HG03432 (cell line): ENCODE measurements at regions not wholly inside any gene's neighbourhood (a gene's known extent, or its start where the extent isn't known, plus 50 kb on each side); places are given as distances from the start of the nearest gene placed in this dataset.
A peak's percentile ranks its signal among the peaks of the same experiment; 100 is the strongest.

Experiments used
- ATAC-seq: cut with Tn5 transposase; IDR thresholded peaks from one replicate; pipeline ENCODE4 v1.9.1; 2021; ENCODE audit warnings: mild to moderate bottlenecking, moderate library complexity; ENCODE audit not compliant: unreplicated experiment

DNA sequence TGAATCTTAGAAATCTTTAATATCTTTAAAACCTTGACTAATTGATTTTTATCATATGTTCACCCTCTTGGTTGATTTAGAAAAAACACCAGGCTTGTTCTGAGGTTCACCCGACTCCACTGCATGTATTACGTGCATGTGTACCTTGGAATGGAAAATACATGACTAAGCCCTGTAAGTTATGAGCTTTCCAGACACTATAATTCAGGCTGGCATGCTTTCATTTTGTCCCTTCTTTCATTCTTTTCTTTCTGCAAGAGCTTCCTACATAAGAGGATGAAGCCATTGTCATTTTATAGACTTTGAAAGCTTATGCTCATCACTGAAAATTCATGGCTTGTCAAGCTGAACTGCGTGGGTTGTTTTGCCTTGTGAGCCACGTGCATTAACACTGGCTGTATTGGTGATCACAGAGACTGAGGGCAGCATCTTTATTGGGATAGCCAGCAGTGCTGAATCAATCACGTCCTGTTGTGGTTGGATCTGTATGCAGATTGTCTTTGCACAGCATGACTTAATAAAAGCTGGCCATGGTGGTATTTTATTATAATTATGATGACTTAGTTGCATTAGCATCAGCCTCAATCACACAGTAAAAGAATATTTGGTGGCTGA, 141.9 kb downstream of the SLIT2 start:
- no peak for ATAC-seq

DNA sequence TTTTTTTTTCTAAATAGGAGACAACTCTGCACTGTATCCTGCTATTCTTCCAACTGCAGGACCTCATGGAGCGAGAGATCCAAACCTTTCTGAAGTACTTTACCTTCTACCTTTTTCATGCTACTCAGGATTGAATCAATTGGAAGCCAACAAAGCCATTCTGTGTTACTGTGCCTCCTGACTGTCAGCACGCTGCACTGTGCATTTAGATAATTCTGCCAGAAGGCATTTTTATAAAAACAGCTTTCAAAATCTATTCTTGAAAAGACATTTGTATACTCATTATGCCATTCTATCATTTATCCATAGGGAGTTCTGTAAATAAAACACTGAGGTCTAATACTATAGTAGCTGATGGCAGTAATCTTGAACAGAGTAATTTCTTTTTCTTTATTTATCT, 142.8 kb downstream of the SLIT2 start:
- ATAC-seq, result no peak

DNA sequence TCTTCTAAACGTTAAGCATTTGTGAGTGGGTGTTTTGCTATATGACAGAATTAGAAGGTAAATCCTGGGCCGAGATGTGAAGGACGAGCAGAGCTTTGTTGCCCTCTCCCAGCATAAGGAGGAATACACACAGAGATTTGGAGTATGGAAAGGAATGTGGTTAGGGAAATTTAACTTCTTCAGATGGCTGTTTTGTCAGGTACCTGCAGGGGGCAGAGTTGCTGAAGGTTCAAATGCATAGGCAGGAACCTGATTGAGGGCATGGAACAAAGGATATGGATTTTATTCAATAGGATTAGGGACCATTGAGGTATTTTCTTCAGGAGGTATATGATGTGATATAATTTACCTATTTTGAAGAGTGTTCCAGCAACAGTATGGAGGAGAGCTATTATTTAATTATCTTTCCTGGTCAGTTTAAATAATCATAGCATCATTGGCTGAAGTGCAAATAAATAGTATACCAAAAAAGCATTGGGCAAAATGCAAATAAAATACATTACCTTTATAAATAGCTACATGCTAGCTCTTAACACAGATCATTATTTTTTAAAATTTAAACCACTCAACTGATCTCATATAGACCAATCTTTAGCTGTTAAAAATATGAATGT, 143.6 kb downstream of the SLIT2 start:
- peak; percentile 75 for ATAC-seq

DNA sequence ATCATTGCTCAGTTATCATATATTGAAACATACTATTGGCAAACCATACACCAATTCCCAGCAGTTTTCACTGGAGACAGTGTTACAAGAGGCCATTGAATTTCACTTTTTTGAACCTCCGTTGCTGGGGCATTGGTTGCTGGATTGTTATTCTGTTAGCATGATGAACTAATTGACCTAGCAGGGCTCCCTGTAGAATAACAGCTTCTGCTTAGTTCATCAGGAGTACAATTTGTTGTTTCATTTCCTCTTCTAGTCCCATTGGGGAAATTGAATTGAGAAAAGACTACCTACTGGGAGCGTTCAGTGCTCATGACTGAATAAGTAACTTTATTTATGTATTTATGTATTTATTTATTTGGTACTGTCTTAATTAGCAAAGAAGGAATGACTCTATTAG, 151.6 kb downstream of the SLIT2 start:
- peak; percentile 66 for ATAC-seq

DNA sequence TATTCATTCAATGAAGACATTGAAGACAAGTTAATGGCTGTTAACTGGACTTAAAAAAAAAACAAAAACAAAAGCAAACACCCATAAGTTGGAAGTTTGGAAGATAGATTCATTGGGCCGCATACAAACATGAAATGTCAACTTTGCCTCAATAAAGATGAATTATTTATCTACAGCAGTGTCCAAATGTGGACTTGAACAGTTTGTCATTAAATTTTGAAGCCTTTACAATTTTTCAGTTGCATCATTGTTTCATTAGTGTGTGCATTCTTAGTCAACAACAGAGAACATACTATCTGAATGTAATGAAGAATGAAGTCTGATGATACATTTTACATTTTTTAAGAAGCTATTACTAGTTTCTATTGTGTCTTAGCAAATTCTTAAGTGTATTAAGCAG, 152.1 kb downstream of the SLIT2 start:
- ATAC-seq, result no peak

DNA sequence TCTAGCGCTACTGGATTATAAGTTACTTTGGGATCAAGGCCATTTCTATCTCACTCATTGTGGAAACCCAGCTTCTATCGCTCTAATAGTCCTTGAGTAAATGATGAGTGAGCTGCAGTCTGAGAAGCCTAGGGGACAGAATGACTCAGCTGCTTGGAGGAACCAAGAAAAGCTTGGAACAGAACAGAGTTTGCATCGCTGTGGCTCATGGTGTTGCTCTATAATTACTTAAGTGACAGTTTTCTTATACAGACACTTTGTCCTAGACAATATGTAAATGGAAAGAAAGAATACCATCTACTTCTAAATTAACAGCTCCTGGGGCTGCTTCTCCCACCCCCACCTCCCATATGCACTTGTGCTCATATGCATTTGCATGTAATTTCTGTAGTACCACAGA, 156.9 kb downstream of the SLIT2 start:
- ATAC-seq, result no peak

DNA sequence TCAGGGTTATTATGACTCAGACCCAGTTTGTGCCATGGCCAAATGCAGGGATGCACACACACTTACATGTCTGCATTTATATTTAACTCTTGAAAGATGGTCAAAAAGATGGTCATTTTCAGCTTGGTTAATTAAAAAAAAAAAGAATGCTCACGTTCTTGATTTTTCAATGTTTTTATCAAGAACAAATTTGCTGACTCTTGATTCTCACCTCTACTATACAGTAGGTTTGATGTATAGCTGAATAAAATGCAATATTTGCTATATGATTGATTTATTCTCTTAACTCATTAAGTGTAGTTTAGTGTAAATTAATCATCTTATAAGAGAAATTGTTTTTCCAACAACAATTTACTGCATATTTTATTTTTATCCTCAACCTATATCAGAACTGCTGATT, 160.4 kb downstream of the SLIT2 start:
- no peak for ATAC-seq

DNA sequence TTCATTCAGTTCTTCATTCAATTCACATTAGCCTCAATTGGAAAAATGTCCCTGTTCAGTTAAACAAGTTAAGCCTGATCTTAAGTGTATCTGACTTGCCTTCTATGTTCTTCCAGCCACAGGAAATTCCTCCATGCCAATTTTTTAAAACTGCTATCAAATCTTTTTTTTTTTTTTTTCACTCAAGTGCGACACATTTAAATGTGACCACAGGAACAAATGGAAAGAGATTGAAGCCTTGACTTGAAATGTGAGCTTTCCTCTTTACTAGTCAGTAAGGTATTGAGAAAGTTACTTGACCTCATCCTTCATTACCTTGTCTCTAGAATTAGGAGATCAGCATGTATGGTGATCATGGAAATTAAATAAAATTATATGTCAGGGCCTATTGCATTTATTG, 165.1 kb downstream of the SLIT2 start:
- ATAC-seq, result no peak

DNA sequence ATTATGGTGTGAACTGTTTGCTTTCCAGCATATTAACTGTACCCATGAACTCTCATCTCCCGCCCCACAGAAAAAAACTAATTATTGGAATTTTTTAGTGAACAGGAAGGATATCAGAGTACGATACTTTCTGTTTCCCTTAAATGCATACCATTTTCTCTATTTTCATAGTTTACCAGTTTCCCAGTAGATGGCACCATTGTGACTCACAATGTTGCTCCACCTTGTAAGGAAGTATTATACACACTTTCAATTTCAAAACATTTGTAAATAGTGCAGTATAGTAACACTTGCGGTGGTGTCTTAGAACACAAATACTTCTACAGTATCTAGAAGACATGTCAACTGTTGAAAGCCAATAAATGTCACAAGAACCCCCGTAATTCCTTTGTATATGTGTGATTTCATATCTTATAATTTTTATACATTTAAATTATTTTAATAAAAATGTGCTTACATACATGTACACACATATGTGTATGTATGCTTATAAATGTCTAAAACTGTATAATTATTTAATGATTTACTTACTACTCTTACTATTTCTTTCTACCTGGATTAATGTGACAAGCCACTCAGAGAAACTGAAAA, 167.3 kb downstream of the SLIT2 start:
- peak; percentile 98 for ATAC-seq

DNA sequence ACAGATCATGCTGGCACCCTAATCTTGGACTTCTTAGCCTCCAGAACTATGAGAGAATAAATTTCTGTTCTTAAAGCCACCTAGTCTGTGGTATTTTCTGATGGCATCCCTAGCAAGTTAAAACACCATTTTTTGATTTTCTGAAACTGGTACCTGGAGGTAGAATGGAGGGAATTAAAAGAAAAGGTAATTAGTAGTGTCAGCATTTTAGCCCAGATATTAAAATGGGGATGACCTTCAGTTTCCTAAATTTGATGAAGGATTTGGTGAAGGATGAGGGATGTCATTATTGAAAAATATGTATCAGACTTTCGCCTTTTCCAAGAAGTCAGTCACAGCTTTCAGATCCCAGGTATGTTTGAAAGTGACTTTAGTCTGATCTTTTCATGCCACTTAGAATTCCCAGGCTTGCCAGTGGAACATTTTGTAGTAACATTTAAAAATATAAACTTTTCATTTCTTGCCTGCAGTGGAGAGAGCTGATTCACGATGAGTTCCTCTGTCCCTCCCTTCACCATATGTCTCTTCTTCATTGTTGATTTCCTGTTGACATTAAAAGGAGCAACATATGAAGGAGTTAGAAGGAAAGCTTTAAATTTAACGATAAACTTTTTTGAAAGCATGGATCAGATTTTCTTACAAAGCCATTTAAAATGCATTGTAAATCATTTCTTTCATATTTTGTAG, 169.4 kb downstream of the SLIT2 start:
- no peak for ATAC-seq

DNA sequence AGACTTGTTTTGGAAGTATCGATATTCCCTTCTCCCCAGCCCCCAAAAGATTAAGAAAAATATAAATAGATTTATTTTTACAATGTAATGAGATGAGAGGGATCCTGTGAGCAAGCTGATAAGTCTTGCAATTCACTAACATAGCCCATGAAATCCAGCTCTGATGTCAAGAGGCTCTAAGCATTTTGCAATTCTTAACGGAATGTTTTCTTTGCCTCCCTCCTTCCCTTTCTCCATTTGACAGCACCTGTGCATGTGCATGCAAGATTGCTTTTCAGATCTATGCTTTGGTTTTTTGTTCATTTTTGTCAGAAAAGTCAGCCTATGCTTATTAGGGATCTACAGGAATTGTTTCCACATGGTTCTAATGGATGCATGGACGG, 169.9 kb downstream of the SLIT2 start:
- ATAC-seq, result no peak

DNA sequence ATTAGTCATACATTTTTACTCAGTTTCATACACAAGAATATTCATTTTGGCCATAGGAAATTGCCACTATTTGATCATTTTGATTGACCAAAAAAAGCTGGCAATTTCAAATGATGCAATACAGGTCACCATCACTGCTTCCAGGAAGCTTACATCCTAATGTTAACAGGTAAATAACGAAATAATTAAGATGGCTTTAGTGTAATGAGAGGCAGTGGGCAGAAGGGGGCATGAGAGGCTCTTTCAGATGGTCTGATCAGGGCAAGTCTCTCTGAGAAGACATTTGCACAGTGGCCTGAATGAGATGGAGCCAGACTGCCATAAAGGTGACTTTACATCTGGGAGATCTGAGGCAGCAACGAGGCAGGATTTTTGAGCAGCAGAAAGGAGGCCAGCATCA, 170.7 kb downstream of the SLIT2 start:
- ATAC-seq, result peak; percentile 75

DNA sequence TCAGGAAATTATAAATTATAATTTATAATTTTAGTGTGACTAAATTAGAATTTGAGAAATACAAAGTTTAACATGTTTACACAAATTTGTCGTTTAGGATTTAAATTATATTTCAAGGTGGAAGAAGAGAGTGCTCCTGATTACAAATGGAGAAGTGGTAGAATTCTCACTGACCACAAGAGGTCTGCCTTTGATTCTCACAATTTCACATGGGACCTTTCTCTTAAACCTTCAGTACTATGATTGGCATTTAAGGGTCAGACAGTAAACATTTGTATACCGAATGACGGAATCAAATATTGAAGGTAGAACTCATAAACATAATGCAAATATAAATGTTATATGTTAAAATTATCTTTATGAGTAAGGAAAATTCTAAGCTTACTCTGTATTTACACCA, 171.7 kb downstream of the SLIT2 start:
- no peak for ATAC-seq

DNA sequence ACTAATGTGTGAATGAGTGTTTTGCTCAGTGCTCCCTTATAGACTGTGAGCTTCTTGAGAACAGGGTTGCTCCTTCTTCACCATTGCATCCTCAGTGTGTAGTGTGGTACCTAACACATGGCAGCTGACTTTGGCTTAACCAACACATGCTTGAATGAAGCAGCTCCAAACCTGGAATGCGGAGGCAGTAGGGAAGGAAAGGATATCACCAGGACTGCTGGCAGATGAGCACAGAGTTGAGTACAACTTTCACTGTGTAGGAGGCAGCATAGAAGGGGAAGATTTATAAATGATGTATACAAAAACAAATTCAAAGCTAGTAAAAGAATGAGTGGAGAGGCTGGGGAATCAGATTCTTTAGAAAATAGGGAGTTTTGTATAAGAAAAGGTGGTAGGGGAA, 174.3 kb downstream of the SLIT2 start:
- ATAC-seq, result no peak

DNA sequence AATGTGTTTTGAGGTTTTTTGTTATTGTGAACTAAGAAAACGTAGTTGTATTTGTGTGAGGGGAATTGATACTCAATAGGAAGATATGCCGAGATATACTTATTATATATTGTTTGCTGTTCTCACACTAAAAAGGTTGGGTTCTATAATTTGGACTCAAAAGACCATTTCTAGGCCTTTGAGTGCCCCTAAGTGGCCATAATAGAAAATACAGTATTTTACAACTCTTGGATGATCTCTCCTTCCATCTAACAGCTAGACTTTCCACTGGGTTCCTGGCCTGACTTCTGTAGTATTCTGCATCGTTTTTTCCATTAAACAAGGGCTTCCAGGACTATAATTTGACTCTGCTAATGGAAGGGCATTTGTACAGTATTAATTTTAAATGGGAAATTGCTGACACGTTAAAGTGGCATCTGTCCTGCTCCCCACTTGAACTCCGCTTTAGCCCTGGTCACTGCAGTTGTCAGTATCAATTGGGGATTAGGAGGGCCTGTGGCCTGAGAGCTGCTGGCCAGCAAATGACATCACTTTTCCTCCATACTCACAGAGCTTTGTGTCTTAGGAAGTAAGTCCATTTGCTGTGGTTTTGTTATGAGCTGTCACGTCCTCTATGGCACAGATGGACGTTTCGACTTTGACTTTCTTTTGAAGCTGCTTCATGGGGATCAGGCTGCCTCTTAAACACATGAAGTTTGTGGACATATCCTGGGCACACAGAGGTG, 176.9 kb downstream of the SLIT2 start:
- ATAC-seq, result no peak

DNA sequence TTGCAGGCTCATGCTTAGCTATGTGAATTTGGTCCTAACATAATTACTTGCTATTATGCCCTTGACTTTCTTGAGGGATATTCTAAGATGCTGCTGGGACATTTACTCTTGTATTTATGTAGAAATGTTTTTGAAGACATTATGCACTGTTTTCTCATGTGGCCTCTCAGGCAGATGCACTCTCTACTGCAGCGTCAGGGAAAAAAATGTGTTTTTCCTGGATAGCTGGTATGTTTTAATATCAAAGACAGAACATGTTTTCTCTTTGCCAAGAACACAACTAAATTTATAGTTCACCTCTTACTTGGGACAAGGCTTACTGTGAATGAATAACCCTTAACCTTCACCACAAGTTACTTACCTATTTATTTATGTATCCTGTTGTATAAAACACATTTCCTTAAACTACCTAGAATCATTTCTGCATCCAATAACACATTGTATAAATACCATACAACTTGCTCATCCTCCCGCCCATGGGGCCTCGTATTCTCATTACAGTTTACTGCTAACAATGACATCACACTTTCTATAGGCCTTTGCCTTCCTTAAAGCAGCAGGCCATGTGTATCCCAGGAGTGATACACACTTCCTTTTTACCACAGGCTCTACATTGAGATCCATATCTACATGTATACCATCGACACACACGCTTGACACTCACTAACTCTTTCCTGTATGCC, 178.7 kb downstream of the SLIT2 start:
- ATAC-seq, result no peak

DNA sequence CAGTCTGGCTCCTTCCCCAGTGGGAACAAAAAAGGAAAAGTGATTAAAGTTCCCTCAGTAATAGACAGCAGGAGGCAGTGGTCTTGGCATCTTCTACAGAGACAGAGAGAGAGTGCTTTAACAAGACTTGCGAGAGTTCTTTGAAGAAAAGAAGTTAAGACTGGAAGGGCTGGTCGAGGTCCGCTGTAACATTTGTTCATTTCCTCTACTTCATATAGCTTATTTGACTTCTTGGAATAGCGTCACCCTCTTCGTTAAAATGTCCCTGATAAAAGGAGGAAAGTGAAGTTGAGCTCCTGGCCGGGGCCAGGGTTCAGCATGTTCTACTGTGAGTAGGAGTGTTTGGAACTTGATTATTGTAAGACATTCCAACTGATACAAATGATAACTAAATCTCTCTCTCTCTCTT, 179.8 kb downstream of the SLIT2 start:
- no peak for ATAC-seq

DNA sequence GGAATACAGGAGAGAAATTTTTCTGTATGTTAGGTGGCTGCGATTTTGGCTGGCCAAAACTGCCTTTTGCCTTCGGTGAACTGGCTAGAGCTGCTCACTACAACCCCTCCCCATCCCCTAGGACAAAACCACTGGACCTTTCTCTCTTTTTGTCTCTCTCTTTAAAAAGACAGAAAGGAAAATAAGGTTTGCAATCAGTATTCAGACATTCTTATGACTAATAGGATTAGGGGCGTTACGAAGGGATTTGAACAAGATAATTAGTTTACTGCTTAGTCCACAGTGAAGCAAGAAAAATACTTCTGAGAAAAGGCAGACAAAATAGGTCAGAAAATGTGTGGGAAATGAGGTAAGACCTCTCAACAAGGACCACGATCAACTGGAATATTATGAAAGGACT, 180.4 kb downstream of the SLIT2 start:
- no peak for ATAC-seq

DNA sequence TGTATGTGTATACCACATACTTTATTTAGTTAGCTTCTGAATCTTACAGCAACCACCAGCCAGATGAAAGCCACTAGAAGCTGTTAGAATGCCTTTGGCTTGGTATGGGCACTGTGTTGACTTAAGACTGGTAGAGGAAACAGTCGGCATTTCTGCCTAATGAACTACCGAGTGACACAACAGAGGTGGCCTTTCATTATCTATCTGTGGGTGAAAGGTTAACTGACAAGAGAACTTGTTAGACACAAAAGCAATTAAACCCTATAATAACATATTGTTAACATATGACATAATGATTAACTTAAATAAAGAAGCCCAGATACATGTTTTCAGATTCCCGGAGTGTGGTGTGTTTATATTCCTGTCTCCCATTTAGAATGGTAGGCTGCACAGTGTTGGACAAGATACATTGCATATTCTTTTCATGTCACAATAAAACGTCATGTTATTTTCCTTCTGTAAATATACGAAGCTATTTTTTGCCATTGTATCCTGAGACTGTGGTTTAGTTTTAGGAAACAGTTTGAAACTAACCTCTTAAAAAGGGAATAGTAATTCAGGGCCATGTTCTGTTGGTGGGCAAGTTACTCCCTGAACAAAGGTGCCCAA, 181.5 kb downstream of the SLIT2 start:
- ATAC-seq, result no peak

DNA sequence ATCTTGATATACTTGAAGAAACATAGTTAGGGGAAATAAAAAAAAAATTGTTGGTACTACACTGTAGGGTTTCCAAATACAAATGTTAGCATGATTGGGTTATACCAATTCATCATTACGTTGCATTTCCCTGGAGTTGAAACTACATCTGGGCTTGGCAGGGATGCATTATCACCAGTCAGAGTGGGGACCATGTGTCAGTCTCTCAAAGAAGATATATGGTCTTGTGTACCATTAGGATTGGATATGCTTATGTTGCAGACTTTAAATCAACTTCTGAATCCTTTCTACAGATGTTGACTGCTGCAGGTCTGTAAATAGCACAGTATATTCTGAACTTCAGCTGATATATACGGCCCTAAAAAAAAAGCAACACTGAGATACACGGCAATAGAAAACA, 188.5 kb downstream of the SLIT2 start:
- ATAC-seq, result no peak
